Astrocyte (in vitro differentiated cells and primary cell): ENCODE measurements at regions not wholly inside any gene's neighbourhood (a gene's known extent, or its start where the extent isn't known, plus 50 kb on each side); places are given as distances from the start of the nearest gene placed in this dataset.

Experiments used
- DNase-seq: peaks from one replicate; pipeline ENCODE4 v3.0.0-alpha.2; 2010; ENCODE audit warnings: low read depth
- FAIRE-seq: peaks from 2 replicates; lab custom pipeline; 2011; peaks lifted over from hg19 to GRCh38; lab: Jason Lieb, UNC
- H2AFZ ChIP-seq: 2 replicates; pipeline ENCODE4 v1.6.0; 2012; ENCODE audit warnings: low read depth, low read length, inconsistent platforms
- H3K27ac ChIP-seq: 2 replicates; pipeline ENCODE4 v1.5.1; 2011; ENCODE audit warnings: low read depth, low read length, inconsistent platforms
- H3K27me3 ChIP-seq: 2 replicates; pipeline ENCODE4 v1.6.0; 2011; ENCODE audit warnings: low read length, inconsistent platforms; ENCODE audit not compliant: insufficient read depth
- H3K36me3 ChIP-seq: 2 replicates; pipeline ENCODE4 v1.5.1; 2011; ENCODE audit warnings: low read length, inconsistent platforms; ENCODE audit not compliant: insufficient read depth
- H3K4me1 ChIP-seq: 2 replicates; pipeline ENCODE4 v1.5.1; 2011; ENCODE audit warnings: low read length, inconsistent platforms; ENCODE audit not compliant: insufficient read depth
- H3K4me2 ChIP-seq: 2 replicates; pipeline ENCODE4 v1.6.0; 2012; ENCODE audit warnings: low read length, inconsistent platforms
- H3K4me3 ChIP-seq: 2 replicates; pipeline ENCODE4 v1.5.1; 2011; ENCODE audit warnings: low read depth, mild to moderate bottlenecking, low read length, inconsistent platforms; ENCODE audit not compliant: insufficient read depth
- H3K79me2 ChIP-seq: 2 replicates; pipeline ENCODE4 v1.6.0; 2012; ENCODE audit warnings: mild to moderate bottlenecking, low read length, inconsistent platforms; ENCODE audit not compliant: insufficient read depth
- H3K9ac ChIP-seq: 2 replicates; pipeline ENCODE4 v1.6.0; 2012; ENCODE audit warnings: mild to moderate bottlenecking, low read length, inconsistent platforms
- H3K9me3 ChIP-seq: 2 replicates; pipeline ENCODE4 v1.5.1; 2012; ENCODE audit warnings: low read depth, mild to moderate bottlenecking, low read length, inconsistent platforms; ENCODE audit not compliant: insufficient read depth
- H4K20me1 ChIP-seq: 2 replicates; pipeline ENCODE4 v1.6.0; 2012; ENCODE audit warnings: low read length, inconsistent platforms; ENCODE audit not compliant: insufficient read depth
- H3K27ac Mint-ChIP-seq: one replicate; pipeline ENCODE4 v1.8.0; 2021; ENCODE audit warnings: mild to moderate bottlenecking, mixed read lengths; ENCODE audit not compliant: unreplicated experiment
- H3K27me3 Mint-ChIP-seq: one replicate; pipeline ENCODE4 v1.8.0; 2021; ENCODE audit warnings: low read depth, mixed read lengths; ENCODE audit not compliant: unreplicated experiment
- H3K36me3 Mint-ChIP-seq: one replicate; pipeline ENCODE4 v1.8.0; 2021; ENCODE audit warnings: low read depth, mixed read lengths; ENCODE audit not compliant: unreplicated experiment
- H3K4me1 Mint-ChIP-seq: one replicate; pipeline ENCODE4 v1.8.0; 2021; ENCODE audit warnings: low read depth, mixed read lengths; ENCODE audit not compliant: unreplicated experiment
- H3K4me3 Mint-ChIP-seq: one replicate; pipeline ENCODE4 v1.8.0; 2021; ENCODE audit warnings: mild to moderate bottlenecking, moderate library complexity, mixed read lengths; ENCODE audit not compliant: unreplicated experiment
- H3K9me3 Mint-ChIP-seq: one replicate; pipeline ENCODE4 v1.8.0; 2021; ENCODE audit warnings: mild to moderate bottlenecking, mixed read lengths; ENCODE audit not compliant: unreplicated experiment
- EZH2 ChIP-seq: IDR thresholded peaks from 2 replicates; pipeline ENCODE4 v1.6.1; 2012; ENCODE audit warnings: mild to moderate bottlenecking, low read length, inconsistent platforms; ENCODE audit not compliant: insufficient read depth
- TF ChIP-seq, protein P1 (sequence below): IDR thresholded peaks from 2 replicates; pipeline ENCODE4 v1.5.1; 2011; ENCODE audit warnings: low read depth, mild to moderate bottlenecking, inconsistent platforms, low read length, moderate library complexity; ENCODE audit not compliant: insufficient read depth

DNA sequence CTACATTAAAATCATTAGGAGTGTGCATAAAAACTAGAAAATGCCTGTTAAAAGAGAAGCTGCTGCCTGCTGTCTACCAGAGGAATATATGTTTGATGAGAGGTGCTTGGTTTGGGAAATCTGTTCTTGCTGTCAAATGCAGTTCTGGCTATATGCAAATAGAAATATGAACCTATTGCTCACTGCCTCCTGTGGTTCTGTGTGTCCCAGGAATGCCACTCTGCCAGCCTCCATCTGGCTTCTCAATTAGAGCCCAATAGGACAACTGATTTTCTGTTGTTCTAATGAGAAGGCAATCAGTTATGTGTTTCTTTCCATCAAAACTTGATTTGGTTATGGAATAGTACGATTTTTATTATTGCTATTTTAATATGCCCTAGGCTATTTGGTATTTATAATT, 759.7 kb downstream of the HDGFL1 start:
- H3K27me3 Mint-ChIP-seq = no peaks in the 10 kb centered on the region
- no peak overlapping the region for H3K4me3 ChIP-seq
- no peaks in the 10 kb centered on the region for H4K20me1 ChIP-seq
- H3K27ac Mint-ChIP-seq = no peak overlapping the region
- no peaks in the 10 kb centered on the region for H3K4me1 ChIP-seq
- DNase-seq (no peak), FAIRE-seq (no peak)
- H2AFZ ChIP-seq = no peak overlapping the region
- no peaks in the 10 kb centered on the region for H3K4me1 Mint-ChIP-seq
- no peaks in the 10 kb centered on the region for H3K79me2 ChIP-seq
- H3K9me3 ChIP-seq = no peaks in the 10 kb centered on the region
- no peak overlapping the region for H3K9ac ChIP-seq
- no peaks in the 10 kb centered on the region for H3K9me3 Mint-ChIP-seq
- H3K27ac ChIP-seq = no peak overlapping the region
- no peak overlapping the region for H3K4me3 Mint-ChIP-seq
- no peaks in the 10 kb centered on the region for H3K36me3 ChIP-seq
- TF ChIP-seq, protein P1, sequence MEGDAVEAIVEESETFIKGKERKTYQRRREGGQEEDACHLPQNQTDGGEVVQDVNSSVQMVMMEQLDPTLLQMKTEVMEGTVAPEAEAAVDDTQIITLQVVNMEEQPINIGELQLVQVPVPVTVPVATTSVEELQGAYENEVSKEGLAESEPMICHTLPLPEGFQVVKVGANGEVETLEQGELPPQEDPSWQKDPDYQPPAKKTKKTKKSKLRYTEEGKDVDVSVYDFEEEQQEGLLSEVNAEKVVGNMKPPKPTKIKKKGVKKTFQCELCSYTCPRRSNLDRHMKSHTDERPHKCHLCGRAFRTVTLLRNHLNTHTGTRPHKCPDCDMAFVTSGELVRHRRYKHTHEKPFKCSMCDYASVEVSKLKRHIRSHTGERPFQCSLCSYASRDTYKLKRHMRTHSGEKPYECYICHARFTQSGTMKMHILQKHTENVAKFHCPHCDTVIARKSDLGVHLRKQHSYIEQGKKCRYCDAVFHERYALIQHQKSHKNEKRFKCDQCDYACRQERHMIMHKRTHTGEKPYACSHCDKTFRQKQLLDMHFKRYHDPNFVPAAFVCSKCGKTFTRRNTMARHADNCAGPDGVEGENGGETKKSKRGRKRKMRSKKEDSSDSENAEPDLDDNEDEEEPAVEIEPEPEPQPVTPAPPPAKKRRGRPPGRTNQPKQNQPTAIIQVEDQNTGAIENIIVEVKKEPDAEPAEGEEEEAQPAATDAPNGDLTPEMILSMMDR = no peak
- TF ChIP-seq EZH2 = no peak
- H3K4me2 ChIP-seq = no peak overlapping the region
- H3K27me3 ChIP-seq = no peaks in the 10 kb centered on the region
- H3K36me3 Mint-ChIP-seq = no peaks in the 10 kb centered on the region

DNA sequence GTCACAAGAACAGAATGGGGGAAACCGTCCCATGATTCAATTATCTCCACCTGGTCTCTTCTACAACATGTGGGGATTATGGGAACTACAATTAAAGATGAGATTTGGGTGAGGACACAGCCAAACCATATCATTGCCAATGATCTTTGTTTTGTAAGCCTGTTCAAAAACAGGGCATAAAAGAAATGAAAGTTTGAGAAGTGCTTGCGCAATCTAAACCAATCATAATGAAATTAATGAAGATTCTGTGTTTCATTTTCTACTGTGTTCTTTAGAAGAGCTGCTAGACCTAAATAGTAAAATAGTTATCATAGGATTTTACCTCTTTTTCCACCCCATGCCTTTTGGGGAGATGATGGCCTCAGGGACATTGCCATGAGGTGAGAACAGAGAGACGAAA, 761.3 kb downstream of the HDGFL1 start:
- Histone ChIP-seq H3K4me2 (no peak overlapping the region), H3K27ac (no peak overlapping the region), H3K9ac (no peak overlapping the region), H4K20me1 (no peaks in the 10 kb centered on the region), H3K4me3 (no peak overlapping the region), H3K9me3 (no peaks in the 10 kb centered on the region), H3K4me1 (no peaks in the 10 kb centered on the region), H2AFZ (no peak overlapping the region), H3K36me3 (no peaks in the 10 kb centered on the region), H3K79me2 (no peaks in the 10 kb centered on the region), H3K27me3 (no peaks in the 10 kb centered on the region)
- no peak overlapping the region for H3K4me3 Mint-ChIP-seq
- FAIRE-seq = no peak
- no peak for DNase-seq
- no peaks in the 10 kb centered on the region for H3K4me1 Mint-ChIP-seq
- H3K36me3 Mint-ChIP-seq = no peaks in the 10 kb centered on the region
- no peaks in the 10 kb centered on the region for H3K9me3 Mint-ChIP-seq
- no peaks in the 10 kb centered on the region for H3K27me3 Mint-ChIP-seq
- TF ChIP-seq EZH2 = no peak
- TF ChIP-seq, protein P1 = no peak
- no peak overlapping the region for H3K27ac Mint-ChIP-seq

DNA sequence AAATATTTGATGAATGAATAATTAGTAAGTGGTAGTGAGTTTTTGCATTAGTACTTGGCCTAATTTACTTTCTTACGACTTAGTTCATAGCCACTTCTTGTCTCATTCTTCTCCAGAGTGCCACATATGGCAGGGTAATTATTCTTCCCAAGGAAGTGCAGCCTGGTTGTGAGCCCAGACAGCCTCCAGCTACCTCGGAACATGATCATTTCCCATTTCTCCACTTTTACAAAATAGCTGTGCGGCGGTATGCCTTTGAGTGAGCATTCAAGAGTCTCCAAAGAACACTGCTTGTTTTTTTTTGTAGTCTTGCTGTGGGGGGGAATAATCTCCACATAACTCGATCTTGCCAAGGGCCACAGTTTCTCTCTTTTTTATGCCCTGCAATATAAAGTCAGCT, 765.0 kb downstream of the HDGFL1 start:
- H3K4me1 ChIP-seq = no peaks in the 10 kb centered on the region
- no peak overlapping the region for H3K9ac ChIP-seq
- H3K9me3 ChIP-seq = no peaks in the 10 kb centered on the region
- Mint-ChIP-seq H3K27ac (no peak overlapping the region), H3K4me3 (no peak overlapping the region), H3K27me3 (no peaks in the 10 kb centered on the region), H3K4me1 (no peaks in the 10 kb centered on the region), H3K36me3 (no peaks in the 10 kb centered on the region), H3K9me3 (no peaks in the 10 kb centered on the region)
- H4K20me1 ChIP-seq = no peaks in the 10 kb centered on the region
- H3K27ac ChIP-seq = no peak overlapping the region
- TF ChIP-seq, protein P1 = no peak
- no peak for TF ChIP-seq EZH2
- H3K79me2 ChIP-seq = no peaks in the 10 kb centered on the region
- H2AFZ ChIP-seq = no peak overlapping the region
- no peaks in the 10 kb centered on the region for H3K27me3 ChIP-seq
- no peak for FAIRE-seq
- no peak overlapping the region for H3K4me2 ChIP-seq
- no peaks in the 10 kb centered on the region for H3K36me3 ChIP-seq
- no peak for DNase-seq
- no peak overlapping the region for H3K4me3 ChIP-seq
